ENCODE measurements at regions not wholly inside any gene's neighbourhood (a gene's known extent, or its start where the extent isn't known, plus 50 kb on each side); places are given as distances from the start of the nearest gene placed in this dataset.

DNA sequence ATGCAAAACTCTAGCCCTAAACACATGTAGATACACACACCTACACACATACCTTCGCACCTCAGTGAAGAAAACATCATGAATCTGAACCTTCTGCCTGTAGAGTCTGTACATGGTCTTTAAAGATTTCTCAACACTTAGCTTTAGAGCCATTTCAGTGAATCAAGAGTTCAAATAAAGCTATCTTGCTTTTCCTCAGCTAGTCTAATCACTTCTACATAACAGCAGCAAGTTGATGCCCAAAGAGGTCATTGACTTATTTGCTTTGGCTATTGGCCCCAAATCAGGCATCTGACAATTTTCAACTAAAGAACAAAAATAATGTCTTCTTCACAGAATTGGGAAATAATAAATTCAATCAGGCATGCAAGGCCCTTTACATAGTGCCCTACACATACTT is 127.9 kb upstream of the SGCD start:
- WGBS, 2 experiments (ENCODE audit: extremely low coverage in 1 of 2, insufficient coverage in 1 of 2, insufficient read length in 1 of 2, insufficient replicate concordance in 2 of 2, low coverage in 1 of 2, low lambda C conversion rate in 2 of 2, missing lambda C conversion rate in 1 of 2): 96% methylated on average over 1 of the region's 1 CpG; no CpG with 5 or more reads in 1 of the 2 experiments
- H2BK5ac ChIP-seq (ENCODE audit: low read depth, low read length): no peak overlapping the region
- H4K91ac ChIP-seq (replicated peaks; ENCODE audit: insufficient read length, low read length): no peak overlapping the region
- no peak overlapping the region for H3K18ac ChIP-seq (ENCODE audit: extremely low read depth, low read length)
- H2BK15ac ChIP-seq (ENCODE audit: low read length): no peak overlapping the region
- no peak overlapping the region for H2AFZ ChIP-seq (ENCODE audit: low read length)
- H2BK120ac ChIP-seq (replicated peaks; ENCODE audit: low read depth, low read length): no peak overlapping the region
- H3K79me2 ChIP-seq (ENCODE audit: control insufficient read depth in 1 of 2, insufficient read depth in 2 of 2, low read length in 2 of 2): no peaks in the 10 kb centered on the region
- H3K79me1 ChIP-seq (ENCODE audit: low read depth, low read length): no peaks in the 10 kb centered on the region
- H4K20me1 ChIP-seq (replicated peaks in 1 of 2; ENCODE audit: control insufficient read depth in 1 of 2, insufficient read depth in 2 of 2, low read length in 2 of 2): no peaks in the 10 kb centered on the region
- DNase-seq (ENCODE audit: low read depth in 1 of 2, low spot score in 2 of 2) (no peak), FAIRE-seq (no peak)
- no peak overlapping the region for H3K4me3 ChIP-seq (ENCODE audit: extremely low read depth in 1 of 4, insufficient read depth in 2 of 4, low read depth in 3 of 4, low read length in 4 of 4)
- H3K9ac ChIP-seq (replicated peaks in 1 of 4; ENCODE audit: extremely low read depth in 1 of 4, low read depth in 3 of 4, low read length in 3 of 4): no peak overlapping the region
- H3K14ac ChIP-seq (ENCODE audit: insufficient read length): no peak overlapping the region
- H3K56ac ChIP-seq (replicated peaks; ENCODE audit: insufficient read length, low read depth, low read length): no peak overlapping the region
- ChIA-PET POLR2A (ENCODE audit: partially characterized antibody) (no interaction called here), CTCF (ENCODE audit: partially characterized antibody) (no interaction called here)
- H3K4me2 ChIP-seq (ENCODE audit: insufficient read depth in 1 of 2, low read depth in 2 of 2, low read length in 2 of 2): no peak overlapping the region
- H3K36me3 ChIP-seq (ENCODE audit: control insufficient read depth in 2 of 4, insufficient read depth in 4 of 4, low read length in 3 of 4): no peaks in the 10 kb centered on the region
- no peak overlapping the region for H2BK12ac ChIP-seq (ENCODE audit: low read depth, low read length)
- no peak overlapping the region for H3K4ac ChIP-seq (replicated peaks; ENCODE audit: insufficient read length, low read depth, low read length)
- TF ChIP-seq TBP (IDR thresholded peaks at IDR 0.05; ENCODE audit: low read depth, low read length): no peak
- TF ChIP-seq, protein P1, sequence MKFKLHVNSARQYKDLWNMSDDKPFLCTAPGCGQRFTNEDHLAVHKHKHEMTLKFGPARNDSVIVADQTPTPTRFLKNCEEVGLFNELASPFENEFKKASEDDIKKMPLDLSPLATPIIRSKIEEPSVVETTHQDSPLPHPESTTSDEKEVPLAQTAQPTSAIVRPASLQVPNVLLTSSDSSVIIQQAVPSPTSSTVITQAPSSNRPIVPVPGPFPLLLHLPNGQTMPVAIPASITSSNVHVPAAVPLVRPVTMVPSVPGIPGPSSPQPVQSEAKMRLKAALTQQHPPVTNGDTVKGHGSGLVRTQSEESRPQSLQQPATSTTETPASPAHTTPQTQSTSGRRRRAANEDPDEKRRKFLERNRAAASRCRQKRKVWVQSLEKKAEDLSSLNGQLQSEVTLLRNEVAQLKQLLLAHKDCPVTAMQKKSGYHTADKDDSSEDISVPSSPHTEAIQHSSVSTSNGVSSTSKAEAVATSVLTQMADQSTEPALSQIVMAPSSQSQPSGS (IDR thresholded peaks at IDR 0.05; ENCODE audit: low read length): no peak
- no peak for TF ChIP-seq BRCA1 (IDR thresholded peaks at IDR 0.05; ENCODE audit: low read depth, low read length)
- no peak for TF ChIP-seq POLR2A (IDR thresholded peaks at IDR 0.05; ENCODE audit: control extremely low read depth in 1 of 2, low read depth in 2 of 2, low read length in 2 of 2)
- TF ChIP-seq KDM5A (IDR thresholded peaks at IDR 0.05; ENCODE audit: low read length): no peak
- no peak for TF ChIP-seq TCF12 (IDR thresholded peaks at IDR 0.05; ENCODE audit: low read depth, low read length)
- TF ChIP-seq TAF1 (IDR thresholded peaks at IDR 0.05; ENCODE audit: low read depth, low read length): no peak
- no peak for TF ChIP-seq SP1 (IDR thresholded peaks at IDR 0.05; ENCODE audit: low read depth, low read length)
- no peak for TF ChIP-seq HDAC2 (IDR thresholded peaks at IDR 0.05; ENCODE audit: borderline replicate concordance in 1 of 2, low read depth in 2 of 2, low read length in 2 of 2)
- TF ChIP-seq BACH1 (IDR thresholded peaks at IDR 0.05; ENCODE audit: low read length): no peak
- no peak for TF ChIP-seq NRF1 (IDR thresholded peaks at IDR 0.05; ENCODE audit: low read depth, low read length)
- TF ChIP-seq JUND (IDR thresholded peaks at IDR 0.05; ENCODE audit: low read length): no peak
- H3K23ac ChIP-seq (ENCODE audit: insufficient read length): no peak overlapping the region
- H4K8ac ChIP-seq (ENCODE audit: extremely low read depth, insufficient read depth, low read length): no peak overlapping the region
- no peak overlapping the region for H2BK20ac ChIP-seq (ENCODE audit: low read length)
- no peaks in the 10 kb centered on the region for H3K27me3 ChIP-seq (replicated peaks in 1 of 4; ENCODE audit: control insufficient read depth in 3 of 4, extremely low read depth in 1 of 4, insufficient read depth in 3 of 4, low read length in 3 of 4)
- no peak overlapping the region for H2AK5ac ChIP-seq (ENCODE audit: low read depth, low read length)
- no peaks in the 10 kb centered on the region for H3K9me3 ChIP-seq (ENCODE audit: insufficient read depth in 2 of 2, low read depth in 1 of 2, low read length in 1 of 2)
- H3K4me1 ChIP-seq (replicated peaks in 1 of 4; ENCODE audit: control insufficient read depth in 3 of 4, insufficient read depth in 4 of 4, low read length in 3 of 4): peaks cover 0 to 3% (median 0%) of the 10 kb centered on the region in 4 experiments; a peak in 2 of 7 replicates
- H3K23me2 ChIP-seq (ENCODE audit: low read depth, low read length): no peaks in the 10 kb centered on the region
- no peak overlapping the region for H4K5ac ChIP-seq (ENCODE audit: insufficient read length, low read depth, low read length)
- H3K27ac ChIP-seq (ENCODE audit: low read depth, low read length): no peak overlapping the region

All from H1 (cell line).